GM12878 (cell line): ENCODE measurements at regions not wholly inside any gene's neighbourhood (a gene's known extent, or its start where the extent isn't known, plus 50 kb on each side); places are given as distances from the start of the nearest gene placed in this dataset.

Experiments used
- CHD1 ChIP-seq: IDR thresholded peaks from 2 replicates; pipeline ENCODE4 v1.6.1; 2012; ENCODE audit warnings: low read depth, low read length, improper control_type of control experiment
- E2F4 ChIP-seq: IDR thresholded peaks from 2 replicates; pipeline ENCODE4 v1.6.1; 2012; ENCODE audit warnings: low read depth, low read length, improper control_type of control experiment
- FOXK2 ChIP-seq: fragments of 450-650 bp; IDR thresholded peaks from 2 replicates; pipeline ENCODE4 v1.6.1; 2017; ENCODE audit warnings: mild to moderate bottlenecking, moderate library complexity
- IRF4 ChIP-seq: IDR thresholded peaks from 2 replicates; pipeline ENCODE4 v1.6.1; 2011; ENCODE audit warnings: low read depth, low read length
- LARP7 ChIP-seq: fragments of 450-650 bp; IDR thresholded peaks from 2 replicates; pipeline ENCODE4 v1.6.1; 2017; ENCODE audit warnings: mild to moderate bottlenecking
- PRDM15 ChIP-seq: fragments of 450-650 bp; formaldehyde crosslinking; IDR thresholded peaks from 2 replicates; pipeline ENCODE4 v1.4.0; 2020; ENCODE audit warnings: mild to moderate bottlenecking, moderate library complexity
- RAD21 ChIP-seq: IDR thresholded peaks from 2 replicates; pipeline ENCODE4 v1.6.1; 2011; ENCODE audit warnings: mild to moderate bottlenecking, low read depth, low read length, moderate library complexity; ENCODE audit not compliant: insufficient read depth
- REST ChIP-seq: IDR thresholded peaks from 2 replicates; pipeline ENCODE4 v1.6.1; 2012; ENCODE audit warnings: mild to moderate bottlenecking, low read depth, low read length
- STAT3 ChIP-seq: IDR thresholded peaks from 2 replicates; pipeline ENCODE4 v1.6.1; 2011; ENCODE audit warnings: low read depth, low read length, improper control_type of control experiment
- TCF12 ChIP-seq: IDR thresholded peaks from 2 replicates; pipeline ENCODE4 v1.6.1; 2011; ENCODE audit warnings: low read depth, mild to moderate bottlenecking, low read length
- ZBTB33 ChIP-seq: fragments of 450-650 bp; IDR thresholded peaks from 2 replicates; pipeline ENCODE4 v1.6.1; 2017; ENCODE audit warnings: mild to moderate bottlenecking
- ZNF592 ChIP-seq: fragments of 450-650 bp; IDR thresholded peaks from 2 replicates; pipeline ENCODE4 v1.6.1; 2017; ENCODE audit warnings: mild to moderate bottlenecking, moderate library complexity
- ZSCAN29 ChIP-seq: fragments of 450-650 bp; IDR thresholded peaks from 2 replicates; pipeline ENCODE4 v1.6.1; 2017; ENCODE audit warnings: mild to moderate bottlenecking, moderate library complexity

DNA sequence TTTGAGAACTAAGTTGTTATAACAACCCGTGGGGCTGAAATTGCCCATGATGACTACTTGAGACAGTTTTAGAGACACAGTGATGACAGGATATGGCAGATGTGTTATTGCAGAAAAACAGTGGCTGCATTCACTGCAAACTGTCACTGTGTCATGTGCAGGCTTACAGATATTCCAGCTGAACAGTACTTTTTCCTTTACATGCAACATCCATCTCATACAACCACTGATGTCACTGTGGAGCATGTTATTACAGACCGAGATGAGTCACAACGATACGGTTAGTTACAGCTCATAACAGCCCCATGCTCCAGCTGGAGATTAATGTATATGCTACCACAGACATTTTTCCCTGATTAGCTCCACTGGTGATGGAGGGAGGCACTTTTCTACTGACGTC lies 207.4 kb downstream of the TMA16 start (continued):
- TF ChIP-seq REST: no peak
- peak; percentile 84; the same call in 1 of the 2 replicates for TF ChIP-seq IRF4
- no peak for TF ChIP-seq ZSCAN29
- no peak for TF ChIP-seq FOXK2
- no peak for TF ChIP-seq RAD21
- TF ChIP-seq TCF12: peak; percentile 77
- TF ChIP-seq E2F4: no peak
- no peak for TF ChIP-seq PRDM15 (CRISPR knock-in tag)
- no peak for TF ChIP-seq ZBTB33
- TF ChIP-seq LARP7: no peak
- TF ChIP-seq CHD1: no peak
- no peak for TF ChIP-seq STAT3
- TF ChIP-seq ZNF592: no peak
